ENCODE measurements at regions not wholly inside any gene's neighbourhood (a gene's known extent, or its start where the extent isn't known, plus 50 kb on each side); places are given as distances from the start of the nearest gene placed in this dataset.

- TF ChIP-seq EZH2 (IDR thresholded peaks at IDR 0.05; ENCODE audit: borderline replicate concordance, low read length), result no peak
- TF ChIP-seq, protein P1, sequence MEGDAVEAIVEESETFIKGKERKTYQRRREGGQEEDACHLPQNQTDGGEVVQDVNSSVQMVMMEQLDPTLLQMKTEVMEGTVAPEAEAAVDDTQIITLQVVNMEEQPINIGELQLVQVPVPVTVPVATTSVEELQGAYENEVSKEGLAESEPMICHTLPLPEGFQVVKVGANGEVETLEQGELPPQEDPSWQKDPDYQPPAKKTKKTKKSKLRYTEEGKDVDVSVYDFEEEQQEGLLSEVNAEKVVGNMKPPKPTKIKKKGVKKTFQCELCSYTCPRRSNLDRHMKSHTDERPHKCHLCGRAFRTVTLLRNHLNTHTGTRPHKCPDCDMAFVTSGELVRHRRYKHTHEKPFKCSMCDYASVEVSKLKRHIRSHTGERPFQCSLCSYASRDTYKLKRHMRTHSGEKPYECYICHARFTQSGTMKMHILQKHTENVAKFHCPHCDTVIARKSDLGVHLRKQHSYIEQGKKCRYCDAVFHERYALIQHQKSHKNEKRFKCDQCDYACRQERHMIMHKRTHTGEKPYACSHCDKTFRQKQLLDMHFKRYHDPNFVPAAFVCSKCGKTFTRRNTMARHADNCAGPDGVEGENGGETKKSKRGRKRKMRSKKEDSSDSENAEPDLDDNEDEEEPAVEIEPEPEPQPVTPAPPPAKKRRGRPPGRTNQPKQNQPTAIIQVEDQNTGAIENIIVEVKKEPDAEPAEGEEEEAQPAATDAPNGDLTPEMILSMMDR (IDR thresholded peaks at IDR 0.05; ENCODE audit: low read length), result no peak
These were observed 238.7 kb downstream of the ABCC12 start for GRCh38 chr16:47917118-47917517.

Measured in OCI-LY1 (cell line).